BE2C (cell line): ENCODE measurements at regions not wholly inside any gene's neighbourhood (a gene's known extent, or its start where the extent isn't known, plus 50 kb on each side); places are given as distances from the start of the nearest gene placed in this dataset.

ENCODE experiments used
- DNase-seq: peaks from one replicate; pipeline ENCODE4 v3.0.0-alpha.2; 2020
- H3K27me3 ChIP-seq: fragments of 250-450 bp; sonication (Bioruptor Pico); 2 replicates; pipeline ENCODE4 v1.5.1; 2020; ENCODE audit warnings: mild to moderate bottlenecking
- H3K36me3 ChIP-seq: fragments of 250-450 bp; sonication (Bioruptor Pico); 2 replicates; pipeline ENCODE4 v1.5.1; 2020; ENCODE audit warnings: mild to moderate bottlenecking
- H3K4me1 ChIP-seq: fragments of 250-450 bp; sonication (Bioruptor Pico); 2 replicates; pipeline ENCODE4 v1.5.1; 2020
- H3K4me3 ChIP-seq: 2 replicates; pipeline ENCODE4 v1.5.1; 2011; ENCODE audit warnings: low read depth, low read length
- H3K9me3 ChIP-seq: fragments of 250-450 bp; sonication (Bioruptor Pico); 2 replicates; pipeline ENCODE4 v1.5.1; 2020
- CTCF ChIP-seq: IDR thresholded peaks from 2 replicates; pipeline ENCODE4 v1.5.1; 2012; ENCODE audit warnings: mild to moderate bottlenecking, low read depth, low read length

DNA sequence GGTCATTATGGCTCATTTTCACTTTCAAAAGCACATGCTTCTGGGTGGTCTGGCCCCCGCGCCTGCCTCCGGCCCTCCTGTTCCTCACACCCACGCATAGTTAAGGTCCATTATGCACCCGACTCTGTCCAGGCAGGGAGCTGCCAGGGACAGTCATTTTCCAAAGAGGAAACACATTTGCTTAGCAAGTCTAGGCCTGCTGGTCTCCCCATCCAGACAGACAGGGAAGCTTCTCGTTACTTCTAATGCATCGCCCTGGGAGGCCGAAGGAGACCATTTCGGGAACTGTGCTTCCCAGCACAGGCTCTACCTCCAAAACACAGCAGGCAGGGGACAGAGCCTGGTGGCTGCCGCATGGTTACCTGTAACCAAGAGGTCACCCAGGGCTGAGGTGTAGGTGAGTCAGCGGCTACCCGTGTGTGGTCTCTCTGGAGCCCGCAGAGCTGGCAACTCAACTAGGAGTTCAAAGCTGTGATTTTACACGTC, 87.1 kb upstream of the SHANK2 start:
- TF ChIP-seq CTCF: no peak
- Histone ChIP-seq H3K4me1 (no peaks in the 10 kb centered on the region), H3K27me3 (peaks cover 4% of the 10 kb centered on the region; the same call in 1 of the 2 replicates), H3K9me3 (no peaks in the 10 kb centered on the region), H3K4me3 (no peak overlapping the region), H3K36me3 (no peaks in the 10 kb centered on the region)
- DNase-seq: no peak

DNA sequence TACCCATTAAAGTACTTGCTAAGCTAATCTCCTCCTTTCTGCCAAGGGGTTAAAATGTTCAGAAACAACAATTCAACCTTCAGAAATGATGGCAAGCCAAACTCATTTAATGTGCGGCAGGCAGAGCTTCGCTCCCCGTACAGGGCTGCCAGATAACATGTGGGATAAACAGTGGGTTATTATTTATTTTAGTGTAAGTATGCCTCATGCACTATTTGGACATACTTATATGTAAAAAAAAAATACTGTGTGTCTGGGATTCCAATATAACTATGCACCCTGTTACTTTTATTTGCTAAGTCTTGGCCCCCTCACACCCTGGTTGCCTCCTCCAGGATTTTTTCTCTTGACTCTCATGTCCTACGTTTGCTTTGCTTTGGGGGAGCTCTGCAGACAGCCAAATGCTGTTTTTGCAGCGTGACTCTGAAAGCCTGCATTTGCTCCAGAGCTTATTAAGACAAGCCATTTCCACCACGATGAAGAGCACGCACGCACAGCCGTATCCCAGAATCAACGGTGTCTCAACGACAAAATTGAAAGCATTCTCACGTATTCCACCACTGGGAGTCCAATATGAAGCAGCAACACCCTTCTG, 86.5 kb upstream of the SHANK2 start:
- no peak overlapping the region for H3K4me3 ChIP-seq
- H3K27me3 ChIP-seq: peaks cover 4% of the 10 kb centered on the region; the same call in 1 of the 2 replicates
- no peak for TF ChIP-seq CTCF
- no peaks in the 10 kb centered on the region for H3K9me3 ChIP-seq
- no peaks in the 10 kb centered on the region for H3K4me1 ChIP-seq
- no peaks in the 10 kb centered on the region for H3K36me3 ChIP-seq
- DNase-seq: no peak

- Histone ChIP-seq H3K36me3 (no peaks in the 10 kb centered on the region), H3K9me3 (no peaks in the 10 kb centered on the region), H3K27me3 (peaks cover 4% of the 10 kb centered on the region; the same call in 1 of the 2 replicates), H3K4me3 (no peak overlapping the region), H3K4me1 (no peaks in the 10 kb centered on the region)
- TF ChIP-seq CTCF: no peak
- DNase-seq: no peak
Measured at GRCh38 chr11:71336996-71337754, 84.8 kb upstream of the SHANK2 start.

DNA sequence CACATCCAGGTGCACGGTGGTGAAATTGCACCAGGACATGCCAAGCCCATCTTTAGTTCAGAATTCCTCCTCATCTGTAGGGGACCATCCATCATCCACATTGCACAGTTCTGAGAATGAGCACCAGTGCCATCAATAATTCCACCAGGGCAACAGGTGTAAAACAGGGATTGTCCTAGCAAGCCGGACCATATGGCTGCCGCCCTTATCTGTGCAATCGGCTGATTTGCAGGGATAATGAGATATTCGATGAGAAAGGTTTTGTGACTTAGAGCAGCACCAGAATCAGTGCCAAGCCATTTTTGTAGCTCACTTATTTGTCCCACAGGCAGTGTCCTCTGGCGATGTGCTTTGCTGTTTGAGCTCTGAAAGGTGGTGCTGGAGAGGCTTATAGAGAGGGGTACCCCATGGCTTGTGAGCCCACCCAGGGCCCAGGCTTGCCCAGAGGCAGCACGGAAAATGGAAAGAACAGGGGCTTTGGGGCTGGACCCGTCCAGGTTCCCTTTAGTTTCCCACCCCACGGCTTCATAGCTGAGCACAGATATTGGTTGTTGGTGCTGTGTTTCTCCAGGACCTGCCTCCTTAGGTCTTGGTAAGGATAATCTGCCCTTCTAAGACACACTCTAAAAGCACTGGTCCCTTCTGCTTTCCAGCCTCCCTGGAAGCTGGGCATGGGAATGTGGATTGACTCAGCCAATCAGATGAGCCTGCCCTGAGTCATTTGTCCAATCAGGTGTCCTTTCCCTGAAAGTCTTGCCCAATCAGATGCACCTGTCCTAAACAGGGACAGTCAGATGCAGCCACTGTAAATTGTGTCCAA, 84.0 kb upstream of the SHANK2 start:
- DNase-seq: no peak
- H3K36me3 ChIP-seq: no peaks in the 10 kb centered on the region
- peaks cover 4% of the 10 kb centered on the region; the same call in 1 of the 2 replicates for H3K27me3 ChIP-seq
- TF ChIP-seq CTCF: no peak
- H3K4me3 ChIP-seq: no peak overlapping the region
- H3K4me1 ChIP-seq: no peaks in the 10 kb centered on the region
- no peaks in the 10 kb centered on the region for H3K9me3 ChIP-seq

GRCh38 chr11:71335371-71335770, 83.0 kb upstream of the SHANK2 start:
- H3K4me1 ChIP-seq: no peaks in the 10 kb centered on the region
- no peak for TF ChIP-seq CTCF
- no peak overlapping the region for H3K4me3 ChIP-seq
- no peaks in the 10 kb centered on the region for H3K9me3 ChIP-seq
- no peak for DNase-seq
- H3K27me3 ChIP-seq: peaks cover 4% of the 10 kb centered on the region; the same call in 1 of the 2 replicates
- H3K36me3 ChIP-seq: no peaks in the 10 kb centered on the region
